ENCODE measurements at regions not wholly inside any gene's neighbourhood (a gene's known extent, or its start where the extent isn't known, plus 50 kb on each side); places are given as distances from the start of the nearest gene placed in this dataset.

GRCh38 chr17:77318021-77318420 is 177.3 kb downstream of the SEC14L1 start:
- TF ChIP-seq POLR2A (IDR thresholded peaks at IDR 0.05; ENCODE audit: control extremely low read depth in 1 of 2, low read depth in 2 of 2, low read length in 2 of 2) = no peak
- TF ChIP-seq SP1 (IDR thresholded peaks at IDR 0.05; ENCODE audit: low read depth, low read length) = no peak
- no peak for TF ChIP-seq POLR2AphosphoS5 (IDR thresholded peaks at IDR 0.05; ENCODE audit: low read depth, low read length)
- TF ChIP-seq CTCF (IDR thresholded peaks at IDR 0.05; ENCODE audit: control extremely low read depth in 1 of 3, insufficient read depth in 1 of 3, low read depth in 1 of 3, low read length in 3 of 3) = no peak
- TF ChIP-seq ZNF274 (IDR thresholded peaks at IDR 0.05; ENCODE audit: borderline replicate concordance, extremely low read depth, low read length) = no peak
- no peak for TF ChIP-seq PHF8 (conservative IDR thresholded peaks at IDR 0.05; ENCODE audit: low read depth, low read length)
